AG04450 (cell line): ENCODE measurements at regions not wholly inside any gene's neighbourhood (a gene's known extent, or its start where the extent isn't known, plus 50 kb on each side); places are given as distances from the start of the nearest gene placed in this dataset.

Experiments
- CTCF ChIA-PET: fragments of 300-600, 350-600 bp; formaldehyde crosslinking; extraction: SDS; loops from one replicate; lab custom pipeline; 2022; ENCODE audit warnings: antibody characterized with exemption, inconsistent platforms; lab: Charles Lee
- POLR2A ChIA-PET: fragments of 350-600 bp; formaldehyde crosslinking; extraction: SDS; loops from one replicate; lab custom pipeline; 2021; ENCODE audit warnings: antibody characterized with exemption, inconsistent platforms; lab: Yijun Ruan, JAX
- DNase-seq: peaks from one replicate; pipeline ENCODE4 v3.0.0-alpha.2; 2011; ENCODE audit warnings: low read depth, low spot score
- H3K27ac ChIP-seq: one replicate; pipeline ENCODE4 v1.5.1; 2012; ENCODE audit warnings: low read depth, low read length, control low read depth
- H3K27me3 ChIP-seq: one replicate; pipeline ENCODE4 v1.6.0; 2012; ENCODE audit warnings: low read length; ENCODE audit not compliant: control insufficient read depth, insufficient read depth
- H3K4me3 ChIP-seq: 2 replicates; pipeline ENCODE4 v1.5.1; 2011; ENCODE audit warnings: mild to moderate bottlenecking, low read depth, low read length, control low read depth
- H3K9me3 ChIP-seq: 2 replicates; pipeline ENCODE4 v1.5.1; 2012; ENCODE audit warnings: low read length; ENCODE audit not compliant: control insufficient read depth, insufficient read depth
- CTCF ChIP-seq: IDR thresholded peaks from 2 replicates; pipeline ENCODE4 v1.5.1; 2011; ENCODE audit warnings: low read depth, low read length, control low read depth, inconsistent platforms

GRCh38 chr10:4385231-4385870 lies 440.7 kb upstream of the AKR1E2 start:
- POLR2A ChIA-PET = no interaction called here
- H3K27ac ChIP-seq = no peak overlapping the region
- H3K9me3 ChIP-seq = no peaks in the 10 kb centered on the region
- no peaks in the 10 kb centered on the region for H3K27me3 ChIP-seq
- H3K4me3 ChIP-seq = no peak overlapping the region
- CTCF ChIA-PET = no interaction called here
- no peak for TF ChIP-seq CTCF
- DNase-seq = no peak

GRCh38 chr10:4384245-4384644 lies 441.8 kb upstream of the AKR1E2 start:
- ChIA-PET CTCF (no interaction called here), POLR2A (no interaction called here)
- Histone ChIP-seq H3K27ac (peak overlapping the region; percentile 60), H3K27me3 (no peaks in the 10 kb centered on the region), H3K4me3 (peak overlapping the region; percentile 11), H3K9me3 (no peaks in the 10 kb centered on the region)
- peak; percentile 43 for DNase-seq
- no peak for TF ChIP-seq CTCF

GRCh38 chr10:4383651-4384098 lies 442.3 kb upstream of the AKR1E2 start:
- Histone ChIP-seq H3K4me3 (peak overlapping the region; percentile 12; the same call in 1 of the 2 replicates), H3K27ac (peak overlapping the region; percentile 53), H3K9me3 (no peaks in the 10 kb centered on the region), H3K27me3 (no peaks in the 10 kb centered on the region)
- ChIA-PET POLR2A (interaction anchor here (0.9 kb wide), 1 partner anchor 380 kb away, joined by 4 read pairs; no protein-coding TSS in a partner anchor), CTCF (no interaction called here)
- no peak for DNase-seq
- TF ChIP-seq CTCF = no peak

GRCh38 chr10:4382811-4383210 lies 443.2 kb upstream of the AKR1E2 start:
- H3K27me3 ChIP-seq = no peaks in the 10 kb centered on the region
- ChIA-PET POLR2A (interaction anchor here (0.9 kb wide), 1 partner anchor 381 kb away, joined by 4 read pairs; no protein-coding TSS in a partner anchor), CTCF (no interaction called here)
- H3K27ac ChIP-seq = no peak overlapping the region
- no peak for TF ChIP-seq CTCF
- no peak overlapping the region for H3K4me3 ChIP-seq
- DNase-seq = no peak
- peaks cover 2% of the 10 kb centered on the region; the same call in 1 of the 2 replicates for H3K9me3 ChIP-seq

GRCh38 chr10:4373612-4374011 lies 452.4 kb upstream of the AKR1E2 start:
- H3K4me3 ChIP-seq = no peak overlapping the region
- ChIA-PET POLR2A (no interaction called here), CTCF (no interaction called here)
- H3K27me3 ChIP-seq = no peaks in the 10 kb centered on the region
- no peak for TF ChIP-seq CTCF
- no peak overlapping the region for H3K27ac ChIP-seq
- H3K9me3 ChIP-seq = peaks cover 4% of the 10 kb centered on the region; the same call in 1 of the 2 replicates
- no peak for DNase-seq
